GM23338 (cell line): ENCODE measurements at regions not wholly inside any gene's neighbourhood (a gene's known extent, or its start where the extent isn't known, plus 50 kb on each side); places are given as distances from the start of the nearest gene placed in this dataset.

Experiments
- ATAC-seq: fragments of 200-7000 bp; cut with Tn5 transposase; 3 replicates; pipeline ENCODE4 v1.9.1; 2020
- DNase-seq: peaks from one replicate; pipeline ENCODE4 v3.0.0-alpha.2; 2015; ENCODE audit warnings: low spot score
- H2AFZ ChIP-seq: fragments of 200-600 bp; sonication (generic); 2 replicates; pipeline ENCODE4 v1.8.0; 2016; ENCODE audit warnings: antibody characterized with exemption, mild to moderate bottlenecking, moderate library complexity
- H3F3A ChIP-seq: fragments of 200-600 bp; sonication (generic); replicated peaks from 2 replicates; pipeline ENCODE4 v1.8.0; 2017; ENCODE audit warnings: antibody characterized with exemption, mixed run types, low read depth
- H3K27ac ChIP-seq: fragments of 200-600 bp; sonication (generic); 2 replicates; pipeline ENCODE4 v1.6.1; 2016; ENCODE audit warnings: low read depth
- H3K27me3 ChIP-seq: fragments of 200-600 bp; sonication (generic); 2 replicates; pipeline ENCODE4 v1.8.0; 2016; ENCODE audit warnings: mild to moderate bottlenecking, mixed run types, moderate library complexity; ENCODE audit not compliant: insufficient read depth
- H3K36me3 ChIP-seq: fragments of 200-600 bp; sonication (generic); 2 replicates; pipeline ENCODE4 v1.8.0; 2016; ENCODE audit warnings: mild to moderate bottlenecking; ENCODE audit not compliant: insufficient read depth
- H3K4me1 ChIP-seq: fragments of 200-600 bp; sonication (generic); 2 replicates; pipeline ENCODE4 v1.8.0; 2016; ENCODE audit warnings: mild to moderate bottlenecking, moderate library complexity; ENCODE audit not compliant: insufficient read depth
- H3K4me2 ChIP-seq: fragments of 200-600 bp; sonication (generic); 2 replicates; pipeline ENCODE4 v1.7.1; 2017; ENCODE audit warnings: mixed run types
- H3K4me3 ChIP-seq: fragments of 200-600 bp; sonication (generic); 2 replicates; pipeline ENCODE4 v1.6.1; 2016; ENCODE audit warnings: mixed run types
- H3K79me2 ChIP-seq: fragments of 200-600 bp; sonication (generic); replicated peaks from 2 replicates; pipeline ENCODE4 v1.8.0; 2017; ENCODE audit warnings: mild to moderate bottlenecking; ENCODE audit not compliant: insufficient read depth
- H3K9me2 ChIP-seq: fragments of 200-600 bp; sonication (generic); 2 replicates; pipeline ENCODE4 v1.8.0; 2017; ENCODE audit not compliant: insufficient read depth
- H4K20me1 ChIP-seq: fragments of 200-600 bp; sonication (generic); replicated peaks from 2 replicates; pipeline ENCODE4 v1.8.0; 2017; ENCODE audit warnings: mild to moderate bottlenecking; ENCODE audit not compliant: insufficient read depth
- H3K27ac Mint-ChIP-seq: 2 replicates; pipeline ENCODE4 v1.8.0; 2020; ENCODE audit warnings: inconsistent platforms, mild to moderate bottlenecking, moderate library complexity, mixed read lengths
- H3K27me3 Mint-ChIP-seq: 3 replicates; pipeline ENCODE4 v1.8.0; 2022; ENCODE audit warnings: low read depth, mild to moderate bottlenecking, moderate library complexity, mixed read lengths, inconsistent platforms; ENCODE audit not compliant: insufficient read depth, poor library complexity
- H3K36me3 Mint-ChIP-seq: 3 replicates; pipeline ENCODE4 v1.8.0; 2021; ENCODE audit warnings: low read depth, mild to moderate bottlenecking, inconsistent platforms, moderate library complexity, mixed read lengths
- H3K4me1 Mint-ChIP-seq: 3 replicates; pipeline ENCODE4 v1.8.0; 2020; ENCODE audit warnings: mild to moderate bottlenecking, inconsistent platforms, mixed read lengths
- H3K4me3 Mint-ChIP-seq: 3 replicates; pipeline ENCODE4 v1.8.0; 2021; ENCODE audit warnings: moderate library complexity, mild to moderate bottlenecking, inconsistent platforms, mixed read lengths
- H3K9me3 Mint-ChIP-seq: 3 replicates; pipeline ENCODE4 v1.8.0; 2020; ENCODE audit warnings: moderate library complexity, mild to moderate bottlenecking, inconsistent platforms, mixed read lengths
- CREB1 ChIP-seq: fragments of 250-450 bp; sonication (Bioruptor Pico); IDR thresholded peaks from 2 replicates; pipeline ENCODE4 v1.5.0; 2020; ENCODE audit warnings: low read depth, mild to moderate bottlenecking, moderate library complexity
- CTCF ChIP-seq, 2 experiments: fragments of 200-600 bp in 1 of 2; sonication (generic) in 1 of 2; conservative IDR thresholded peaks; 2 replicates each; pipeline versions ENCODE4 v1.5.1 to v1.6.1; 2016 to 2017; ENCODE audit warnings: antibody characterized with exemption in 2 of 2, low read depth in 2 of 2, mild to moderate bottlenecking in 2 of 2, moderate library complexity in 1 of 2
- EZH2 ChIP-seq: fragments of 200-600 bp; sonication (generic); IDR thresholded peaks from one replicate; pipeline ENCODE4 v1.8.0; 2017; ENCODE audit warnings: antibody characterized with exemption, mild to moderate bottlenecking, low read depth; ENCODE audit not compliant: unreplicated experiment
- EZH2phosphoT487 ChIP-seq: fragments of 200-600 bp; sonication (generic); IDR thresholded peaks from one replicate; pipeline ENCODE4 v1.8.1; 2018; ENCODE audit warnings: antibody characterized with exemption; ENCODE audit not compliant: unreplicated experiment
- JUNB ChIP-seq: IDR thresholded peaks from one replicate; pipeline ENCODE4 v1.6.1; 2016; ENCODE audit warnings: antibody characterized with exemption; ENCODE audit not compliant: unreplicated experiment
- NANOG ChIP-seq: IDR thresholded peaks from 2 replicates; pipeline ENCODE4 v1.6.1; 2016; ENCODE audit warnings: antibody characterized with exemption, borderline replicate concordance
- POLR2AphosphoS5 ChIP-seq: IDR thresholded peaks from 2 replicates; pipeline ENCODE4 v1.6.1; 2016; ENCODE audit warnings: antibody characterized with exemption, low read depth
- REST ChIP-seq: IDR thresholded peaks from one replicate; pipeline ENCODE4 v1.6.1; 2018; ENCODE audit warnings: antibody characterized with exemption; ENCODE audit not compliant: unreplicated experiment
- STAT1 ChIP-seq: IDR thresholded peaks from one replicate; pipeline ENCODE4 v1.6.1; 2016; ENCODE audit warnings: antibody characterized with exemption; ENCODE audit not compliant: unreplicated experiment
- ZNF114 ChIP-seq: fragments of 250-450 bp; sonication (Bioruptor Pico); IDR thresholded peaks from 2 replicates; pipeline ENCODE4 v1.5.0; 2020; ENCODE audit warnings: mild to moderate bottlenecking, moderate library complexity
- ZNF331 ChIP-seq: fragments of 250-450 bp; sonication (Bioruptor Pico); IDR thresholded peaks from 2 replicates; pipeline ENCODE4 v1.5.0; 2020; ENCODE audit warnings: low read depth, mild to moderate bottlenecking, moderate library complexity
- TF ChIP-seq, protein P1 (sequence below): IDR thresholded peaks from 2 replicates; pipeline ENCODE4 v1.6.1; 2016; ENCODE audit warnings: antibody characterized with exemption
- TF ChIP-seq, protein P2 (sequence below): fragments of 250-450 bp; sonication (Bioruptor Pico); IDR thresholded peaks from 2 replicates; pipeline ENCODE4 v1.5.0; 2020; ENCODE audit warnings: mild to moderate bottlenecking, moderate library complexity

GRCh38 chr2:2849464-2850217 lies 518.6 kb upstream of the MYT1L start:
- ATAC-seq (no peak), DNase-seq (no peak)
- Histone ChIP-seq H3K4me3 (no peak overlapping the region), H3K79me2 (no peaks in the 10 kb centered on the region), H3K9me2 (peaks cover 9% of the 10 kb centered on the region; the same call in 1 of the 2 replicates), H4K20me1 (no peaks in the 10 kb centered on the region), H3K27me3 (no peaks in the 10 kb centered on the region), H3K36me3 (no peaks in the 10 kb centered on the region), H3K4me1 (no peaks in the 10 kb centered on the region), H3K4me2 (no peak overlapping the region), H3F3A (no peaks in the 10 kb centered on the region; the same call in 1 of the 2 replicates), H2AFZ (no peak overlapping the region), H3K27ac (no peak overlapping the region)
- Mint-ChIP-seq H3K36me3 (no peaks in the 10 kb centered on the region), H3K9me3 (no peaks in the 10 kb centered on the region), H3K27ac (no peak overlapping the region), H3K4me1 (peaks cover 13% of the 10 kb centered on the region; the same call in 2 of the 3 replicates), H3K4me3 (no peak overlapping the region), H3K27me3 (peaks cover 9% of the 10 kb centered on the region)
- no peak for TF ChIP-seq ZNF331 (CRISPR knock-in tag)
- TF ChIP-seq CREB1 = no peak
- TF ChIP-seq, protein P1, sequence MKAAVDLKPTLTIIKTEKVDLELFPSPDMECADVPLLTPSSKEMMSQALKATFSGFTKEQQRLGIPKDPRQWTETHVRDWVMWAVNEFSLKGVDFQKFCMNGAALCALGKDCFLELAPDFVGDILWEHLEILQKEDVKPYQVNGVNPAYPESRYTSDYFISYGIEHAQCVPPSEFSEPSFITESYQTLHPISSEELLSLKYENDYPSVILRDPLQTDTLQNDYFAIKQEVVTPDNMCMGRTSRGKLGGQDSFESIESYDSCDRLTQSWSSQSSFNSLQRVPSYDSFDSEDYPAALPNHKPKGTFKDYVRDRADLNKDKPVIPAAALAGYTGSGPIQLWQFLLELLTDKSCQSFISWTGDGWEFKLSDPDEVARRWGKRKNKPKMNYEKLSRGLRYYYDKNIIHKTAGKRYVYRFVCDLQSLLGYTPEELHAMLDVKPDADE = no peak
- TF ChIP-seq REST = no peak
- no peak for TF ChIP-seq EZH2phosphoT487
- TF ChIP-seq JUNB = no peak
- TF ChIP-seq, protein P2, sequence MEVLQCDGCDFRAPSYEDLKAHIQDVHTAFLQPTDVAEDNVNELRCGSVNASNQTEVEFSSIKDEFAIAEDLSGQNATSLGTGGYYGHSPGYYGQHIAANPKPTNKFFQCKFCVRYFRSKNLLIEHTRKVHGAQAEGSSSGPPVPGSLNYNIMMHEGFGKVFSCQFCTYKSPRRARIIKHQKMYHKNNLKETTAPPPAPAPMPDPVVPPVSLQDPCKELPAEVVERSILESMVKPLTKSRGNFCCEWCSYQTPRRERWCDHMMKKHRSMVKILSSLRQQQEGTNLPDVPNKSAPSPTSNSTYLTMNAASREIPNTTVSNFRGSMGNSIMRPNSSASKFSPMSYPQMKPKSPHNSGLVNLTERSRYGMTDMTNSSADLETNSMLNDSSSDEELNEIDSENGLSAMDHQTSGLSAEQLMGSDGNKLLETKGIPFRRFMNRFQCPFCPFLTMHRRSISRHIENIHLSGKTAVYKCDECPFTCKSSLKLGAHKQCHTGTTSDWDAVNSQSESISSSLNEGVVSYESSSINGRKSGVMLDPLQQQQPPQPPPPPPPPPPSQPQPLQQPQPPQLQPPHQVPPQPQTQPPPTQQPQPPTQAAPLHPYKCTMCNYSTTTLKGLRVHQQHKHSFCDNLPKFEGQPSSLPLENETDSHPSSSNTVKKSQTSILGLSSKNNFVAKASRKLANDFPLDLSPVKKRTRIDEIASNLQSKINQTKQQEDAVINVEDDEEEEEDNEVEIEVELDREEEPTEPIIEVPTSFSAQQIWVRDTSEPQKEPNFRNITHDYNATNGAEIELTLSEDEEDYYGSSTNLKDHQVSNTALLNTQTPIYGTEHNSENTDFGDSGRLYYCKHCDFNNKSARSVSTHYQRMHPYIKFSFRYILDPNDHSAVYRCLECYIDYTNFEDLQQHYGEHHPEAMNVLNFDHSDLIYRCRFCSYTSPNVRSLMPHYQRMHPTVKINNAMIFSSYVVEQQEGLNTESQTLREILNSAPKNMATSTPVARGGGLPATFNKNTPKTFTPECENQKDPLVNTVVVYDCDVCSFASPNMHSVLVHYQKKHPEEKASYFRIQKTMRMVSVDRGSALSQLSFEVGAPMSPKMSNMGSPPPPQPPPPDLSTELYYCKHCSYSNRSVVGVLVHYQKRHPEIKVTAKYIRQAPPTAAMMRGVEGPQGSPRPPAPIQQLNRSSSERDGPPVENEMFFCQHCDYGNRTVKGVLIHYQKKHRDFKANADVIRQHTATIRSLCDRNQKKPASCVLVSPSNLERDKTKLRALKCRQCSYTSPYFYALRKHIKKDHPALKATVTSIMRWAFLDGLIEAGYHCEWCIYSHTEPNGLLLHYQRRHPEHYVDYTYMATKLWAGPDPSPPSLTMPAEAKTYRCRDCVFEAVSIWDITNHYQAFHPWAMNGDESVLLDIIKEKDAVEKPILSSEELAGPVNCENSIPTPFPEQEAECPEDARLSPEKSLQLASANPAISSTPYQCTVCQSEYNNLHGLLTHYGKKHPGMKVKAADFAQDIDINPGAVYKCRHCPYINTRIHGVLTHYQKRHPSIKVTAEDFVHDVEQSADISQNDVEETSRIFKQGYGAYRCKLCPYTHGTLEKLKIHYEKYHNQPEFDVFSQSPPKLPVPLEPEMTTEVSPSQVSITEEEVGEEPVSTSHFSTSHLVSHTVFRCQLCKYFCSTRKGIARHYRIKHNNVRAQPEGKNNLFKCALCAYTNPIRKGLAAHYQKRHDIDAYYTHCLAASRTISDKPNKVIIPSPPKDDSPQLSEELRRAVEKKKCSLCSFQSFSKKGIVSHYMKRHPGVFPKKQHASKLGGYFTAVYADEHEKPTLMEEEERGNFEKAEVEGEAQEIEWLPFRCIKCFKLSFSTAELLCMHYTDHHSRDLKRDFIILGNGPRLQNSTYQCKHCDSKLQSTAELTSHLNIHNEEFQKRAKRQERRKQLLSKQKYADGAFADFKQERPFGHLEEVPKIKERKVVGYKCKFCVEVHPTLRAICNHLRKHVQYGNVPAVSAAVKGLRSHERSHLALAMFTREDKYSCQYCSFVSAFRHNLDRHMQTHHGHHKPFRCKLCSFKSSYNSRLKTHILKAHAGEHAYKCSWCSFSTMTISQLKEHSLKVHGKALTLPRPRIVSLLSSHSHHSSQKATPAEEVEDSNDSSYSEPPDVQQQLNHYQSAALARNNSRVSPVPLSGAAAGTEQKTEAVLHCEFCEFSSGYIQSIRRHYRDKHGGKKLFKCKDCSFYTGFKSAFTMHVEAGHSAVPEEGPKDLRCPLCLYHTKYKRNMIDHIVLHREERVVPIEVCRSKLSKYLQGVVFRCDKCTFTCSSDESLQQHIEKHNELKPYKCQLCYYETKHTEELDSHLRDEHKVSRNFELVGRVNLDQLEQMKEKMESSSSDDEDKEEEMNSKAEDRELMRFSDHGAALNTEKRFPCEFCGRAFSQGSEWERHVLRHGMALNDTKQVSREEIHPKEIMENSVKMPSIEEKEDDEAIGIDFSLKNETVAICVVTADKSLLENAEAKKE (CRISPR knock-in tag) = no peak
- TF ChIP-seq POLR2AphosphoS5 = no peak
- no peak for TF ChIP-seq CTCF (conservative IDR thresholded peaks at IDR 0.05; ENCODE audit: low read depth in 2 of 2)
- TF ChIP-seq EZH2 = no peak
- no peak for TF ChIP-seq NANOG
- TF ChIP-seq STAT1 = no peak
- no peak for TF ChIP-seq ZNF114 (CRISPR knock-in tag)
